Breast epithelium (tissue), 4 donors: ENCODE measurements at regions not wholly inside any gene's neighbourhood (a gene's known extent, or its start where the extent isn't known, plus 50 kb on each side); places are given as distances from the start of the nearest gene placed in this dataset.

Experiments used
- DNase-seq, 2 donors: peaks; one replicate each; pipeline ENCODE4 v3.0.0-alpha.2; 2019; ENCODE audit warnings: low spot score in 2 of 2
- H3K27ac ChIP-seq, 2 donors: fragments of 200-600 bp; sonication (generic) in 1 of 2; one replicate each; pipeline ENCODE4 v1.5.1; 2016 to 2019; ENCODE audit warnings: mild to moderate bottlenecking in 1 of 2
- H3K27me3 ChIP-seq, 2 donors: fragments of 200-600 bp; sonication (generic) in 1 of 2; one replicate each; pipeline versions ENCODE4 v1.5.1 to v1.6.0; 2017 to 2019; ENCODE audit warnings: control low read depth in 1 of 2, mild to moderate bottlenecking in 1 of 2
- H3K36me3 ChIP-seq: fragments of 200-600 bp; one replicate; pipeline ENCODE4 v1.5.1; 2019
- H3K4me1 ChIP-seq, 2 donors: fragments of 200-600 bp; sonication (generic); one replicate each; pipeline ENCODE4 v1.5.1; 2016 to 2019; ENCODE audit warnings: control low read depth in 1 of 2
- H3K4me3 ChIP-seq, 3 donors: fragments of 200-600 bp; sonication (generic); 1 replicate in 2 of 3; 2 replicates in 1 of 3; pipeline ENCODE4 v1.5.1; 2016 to 2019; ENCODE audit warnings: mild to moderate bottlenecking in 3 of 3, moderate library complexity in 2 of 3
- H3K9me3 ChIP-seq, 2 donors: fragments of 200-600 bp; sonication (generic) in 1 of 2; one replicate each; pipeline ENCODE4 v1.5.1; 2016 to 2019; ENCODE audit warnings: control low read depth in 1 of 2
- CTCF ChIP-seq, 3 donors: fragments of 450-650 bp; IDR thresholded peaks; one replicate each; pipeline ENCODE4 v1.5.1; 2016 to 2017; ENCODE audit warnings: antibody characterized with exemption in 3 of 3, mild to moderate bottlenecking in 3 of 3, moderate library complexity in 3 of 3
- POLR2A ChIP-seq: fragments of 450-650 bp; IDR thresholded peaks from one replicate; pipeline ENCODE4 v1.6.1; 2016; ENCODE audit warnings: antibody characterized with exemption, mild to moderate bottlenecking, moderate library complexity
- POLR2AphosphoS5 ChIP-seq, 3 donors: sonication (generic); formaldehyde crosslinking; IDR thresholded peaks; one replicate each; pipeline ENCODE4 v1.6.1; 2017; ENCODE audit warnings: antibody characterized with exemption in 3 of 3
- intact Hi-C: fragments of 100-400 bp; cut with DNase I; formaldehyde crosslinking; loops from one replicate; pipeline ENCODE4 v1.15.1; 2023; ENCODE audit warnings: low total_unique reads

DNA sequence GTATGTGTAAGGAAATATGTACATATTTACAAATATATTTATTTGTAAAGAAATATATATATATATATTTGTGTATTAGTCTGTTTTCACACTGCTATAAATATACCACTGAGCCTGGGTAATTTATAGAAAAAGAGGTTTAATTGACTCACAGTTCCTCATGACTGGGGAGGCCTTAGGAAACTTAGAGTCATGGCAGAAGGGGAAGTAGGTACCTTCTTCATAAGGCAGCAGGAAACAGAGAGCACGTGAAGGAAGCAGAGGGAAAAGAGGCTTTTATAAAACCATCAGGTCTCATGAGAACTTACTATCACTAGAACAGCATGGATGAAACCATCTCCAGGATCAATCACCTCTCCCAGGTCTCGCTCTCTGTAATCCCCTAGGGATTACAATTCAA is 644.5 kb upstream of the HS3ST5 start:
- no peaks in the 10 kb centered on the region for H3K36me3 ChIP-seq
- intact Hi-C loops: no loop called here

DNA sequence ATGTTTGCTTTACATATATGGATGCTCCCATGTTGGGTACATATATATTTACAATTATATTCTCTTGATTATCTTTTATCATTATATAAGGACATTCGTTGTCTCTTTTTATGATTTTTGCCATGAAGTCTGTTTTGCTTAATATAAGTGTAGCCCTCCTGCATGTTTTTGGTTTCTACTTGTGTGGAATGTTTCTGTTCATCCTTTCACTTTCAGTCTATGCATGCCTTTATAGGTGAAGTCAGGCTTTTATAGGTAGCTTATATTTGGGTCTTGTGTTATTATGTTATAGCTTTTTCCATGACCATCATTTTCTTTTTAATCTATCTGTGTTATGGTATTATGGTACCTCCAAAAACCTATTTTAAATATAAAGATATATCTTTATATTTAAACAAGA is 612.5 kb upstream of the HS3ST5 start:
- Histone ChIP-seq H3K4me1 (no peaks in the 10 kb centered on the region), H3K27me3 (peaks cover 0 to 3% of the 10 kb centered on the region in 2 donors), H3K4me3 (no peak overlapping the region), H3K9me3 (no peaks in the 10 kb centered on the region), H3K36me3 (no peaks in the 10 kb centered on the region), H3K27ac (no peak overlapping the region)
- TF ChIP-seq CTCF (IDR thresholded peaks at IDR 0.05): no peak
- no peak for TF ChIP-seq POLR2A
- TF ChIP-seq POLR2AphosphoS5 (IDR thresholded peaks at IDR 0.05): no peak
- no peak for DNase-seq
- intact Hi-C loops: no loop called here

More for the DNA sequence above, 644.5 kb upstream of the HS3ST5 start:
- no peaks in the 10 kb centered on the region for H3K4me1 ChIP-seq
- TF ChIP-seq POLR2A (no peak), CTCF (IDR thresholded peaks at IDR 0.05) (no peak), POLR2AphosphoS5 (IDR thresholded peaks at IDR 0.05) (no peak)
- H3K4me3 ChIP-seq: no peak overlapping the region
- H3K27me3 ChIP-seq: no peaks in the 10 kb centered on the region
- H3K9me3 ChIP-seq: no peaks in the 10 kb centered on the region
- no peak for DNase-seq
- no peak overlapping the region for H3K27ac ChIP-seq

DNA sequence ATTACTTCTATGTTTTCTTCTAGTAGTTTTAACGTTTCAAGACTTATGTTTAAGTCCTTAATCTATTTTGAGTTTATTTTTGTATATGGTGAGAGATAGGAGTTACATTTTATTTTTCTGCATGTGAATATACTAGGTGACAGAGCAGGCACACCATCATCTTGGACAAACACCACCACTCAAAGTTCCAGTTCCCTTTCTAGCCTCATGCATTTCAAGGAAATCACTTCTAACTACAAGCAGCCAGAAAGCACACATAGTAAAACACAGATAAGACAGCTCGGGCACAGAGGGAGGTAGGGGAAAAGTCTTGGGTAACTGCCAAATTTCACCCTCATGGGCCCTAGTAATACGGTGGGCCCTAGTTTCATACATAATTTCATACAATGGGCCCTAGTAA is 609.4 kb upstream of the HS3ST5 start:
- no peak overlapping the region for H3K27ac ChIP-seq
- H3K27me3 ChIP-seq: no peaks in the 10 kb centered on the region
- no peaks in the 10 kb centered on the region for H3K4me1 ChIP-seq
- H3K36me3 ChIP-seq: no peaks in the 10 kb centered on the region
- intact Hi-C loops: no loop called here
- TF ChIP-seq POLR2AphosphoS5 (IDR thresholded peaks at IDR 0.05) (no peak), POLR2A (no peak), CTCF (IDR thresholded peaks at IDR 0.05) (no peak)
- H3K9me3 ChIP-seq: no peaks in the 10 kb centered on the region
- H3K4me3 ChIP-seq: no peak overlapping the region
- DNase-seq: no peak

GRCh38 chr6:114945392-114945791 is 602.6 kb upstream of the HS3ST5 start:
- no peaks in the 10 kb centered on the region for H3K9me3 ChIP-seq
- TF ChIP-seq POLR2A (no peak), POLR2AphosphoS5 (IDR thresholded peaks at IDR 0.05) (no peak), CTCF (IDR thresholded peaks at IDR 0.05) (no peak)
- no peak overlapping the region for H3K4me3 ChIP-seq
- H3K27me3 ChIP-seq: no peaks in the 10 kb centered on the region
- H3K4me1 ChIP-seq: no peaks in the 10 kb centered on the region
- no peak overlapping the region for H3K27ac ChIP-seq
- no peaks in the 10 kb centered on the region for H3K36me3 ChIP-seq
- DNase-seq: no peak
- intact Hi-C loops: no loop called here

- no peak for DNase-seq
- no peak overlapping the region for H3K27ac ChIP-seq
- intact Hi-C loops: no loop called here
Measured at GRCh38 chr6:114941078-114941477, 598.3 kb upstream of the HS3ST5 start.

More at GRCh38 chr6:114941078-114941477, 598.3 kb upstream of the HS3ST5 start:
- Histone ChIP-seq H3K4me1 (no peaks in the 10 kb centered on the region), H3K36me3 (no peaks in the 10 kb centered on the region), H3K27me3 (no peaks in the 10 kb centered on the region), H3K4me3 (no peak overlapping the region), H3K9me3 (no peaks in the 10 kb centered on the region)
- no peak for TF ChIP-seq POLR2A
- no peak for TF ChIP-seq CTCF (IDR thresholded peaks at IDR 0.05)
- no peak for TF ChIP-seq POLR2AphosphoS5 (IDR thresholded peaks at IDR 0.05)
